OCI-LY7 (cell line): ENCODE measurements at regions not wholly inside any gene's neighbourhood (a gene's known extent, or its start where the extent isn't known, plus 50 kb on each side); places are given as distances from the start of the nearest gene placed in this dataset.

Experiments
- CTCF ChIP-seq: fragments of 200-600 bp; sonication (generic); conservative IDR thresholded peaks from 2 replicates; pipeline ENCODE4 v1.5.1; 2014; ENCODE audit warnings: mild to moderate bottlenecking, antibody characterized with exemption, low read length, moderate library complexity, mixed read lengths
- EZH2phosphoT487 ChIP-seq: fragments of 200-600 bp; sonication (generic); IDR thresholded peaks from 2 replicates; pipeline ENCODE4 v1.6.1; 2018; ENCODE audit warnings: low read depth, borderline replicate concordance, mild to moderate bottlenecking, mixed run types, antibody characterized with exemption, low read length, moderate library complexity, mixed read lengths

GRCh38 chr1:172955161-172955815 is 95.5 kb downstream of the TNFSF18 start:
- TF ChIP-seq CTCF (no peak), EZH2phosphoT487 (no peak)
